HG03135 (cell line): ENCODE measurements at regions not wholly inside any gene's neighbourhood (a gene's known extent, or its start where the extent isn't known, plus 50 kb on each side); places are given as distances from the start of the nearest gene placed in this dataset.
A peak's percentile ranks its signal among the peaks of the same experiment; 100 is the strongest.

ENCODE experiments used
- ATAC-seq: cut with Tn5 transposase; IDR thresholded peaks from one replicate; pipeline ENCODE4 v1.9.1; 2021; ENCODE audit warnings: mild to moderate bottlenecking, moderate library complexity; ENCODE audit not compliant: unreplicated experiment

DNA sequence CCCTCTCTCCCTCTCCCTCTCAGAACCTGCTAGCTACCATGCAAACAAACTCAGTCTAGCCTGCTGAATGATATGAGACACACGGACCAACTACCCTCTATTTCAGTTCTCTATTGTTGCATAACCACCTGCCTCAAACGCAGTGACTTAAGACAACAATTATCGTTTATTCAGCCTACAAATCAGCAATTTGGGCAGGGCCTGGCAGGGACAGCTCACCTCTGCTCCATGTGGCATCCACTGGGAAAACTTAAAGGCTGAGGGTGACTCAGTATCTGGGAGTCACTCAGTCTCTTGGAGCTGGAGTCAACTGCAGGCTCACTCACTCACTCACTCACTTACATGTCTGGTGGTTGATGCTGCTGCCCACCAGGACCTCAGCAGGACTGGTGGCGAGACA lies 121.3 kb downstream of the SEC16B start:
- ATAC-seq: no peak

- no peak for ATAC-seq
Observed at GRCh38 chr1:177847843-177848242, 122.0 kb downstream of the SEC16B start.

- ATAC-seq: no peak
Observed at GRCh38 chr1:177838907-177839485, 130.9 kb downstream of the SEC16B start.

DNA sequence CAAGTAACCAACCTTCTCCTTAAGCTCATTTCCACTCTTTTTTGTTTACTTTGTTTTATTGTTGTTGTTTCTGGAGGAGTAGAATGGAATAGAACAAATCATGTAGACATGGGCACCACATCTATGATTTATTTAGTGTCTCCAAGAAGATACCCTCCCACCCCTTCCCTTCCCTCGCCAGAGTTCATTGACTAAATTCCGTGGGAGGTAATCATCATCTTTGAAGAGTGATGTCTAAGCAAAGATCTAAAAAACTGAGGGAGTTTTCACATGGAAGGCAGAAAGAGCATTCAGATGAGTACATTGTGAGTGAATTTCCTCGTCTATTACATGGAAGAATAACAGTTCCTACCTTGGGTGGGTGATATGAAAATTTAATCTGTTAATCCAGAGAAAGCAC lies 136.2 kb downstream of the SEC16B start:
- ATAC-seq: no peak

- ATAC-seq: no peak
Observed at GRCh38 chr1:177830531-177831135, 139.2 kb downstream of the SEC16B start.

DNA sequence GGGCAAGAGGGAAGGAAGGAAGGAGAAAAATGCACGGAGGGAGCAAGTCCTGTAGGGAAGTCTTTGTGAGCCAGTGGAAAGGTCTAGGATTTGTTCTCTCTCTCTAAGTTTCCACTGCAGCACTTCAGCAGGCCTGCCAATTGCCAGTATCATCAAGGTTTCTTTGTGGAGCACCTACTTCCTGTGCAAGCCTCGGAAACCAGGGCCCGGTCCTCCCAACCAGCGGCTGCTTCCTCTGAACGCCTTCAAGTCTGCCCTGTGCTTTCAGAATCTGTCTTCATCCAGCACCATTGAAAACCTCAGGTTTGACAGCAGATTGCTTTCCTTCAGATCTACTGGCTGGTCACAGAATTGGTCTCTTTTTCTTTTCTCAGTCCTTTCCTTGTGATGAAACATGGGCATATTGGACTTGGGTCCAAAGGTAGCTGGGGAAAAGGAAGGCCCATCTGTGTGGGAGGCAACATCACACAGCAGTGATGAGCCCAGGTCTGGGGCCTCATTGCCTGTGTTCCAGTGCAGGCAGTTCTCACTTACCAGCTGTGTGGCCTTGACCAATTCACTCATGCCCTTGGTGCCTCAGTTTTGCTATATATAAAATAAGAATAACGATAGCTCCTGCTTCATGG lies 144.5 kb downstream of the SEC16B start:
- no peak for ATAC-seq

GRCh38 chr1:177824508-177824982 lies 145.3 kb downstream of the SEC16B start:
- no peak for ATAC-seq

- no peak for ATAC-seq
Observed at GRCh38 chr1:177820213-177820612, 149.6 kb downstream of the SEC16B start.

DNA sequence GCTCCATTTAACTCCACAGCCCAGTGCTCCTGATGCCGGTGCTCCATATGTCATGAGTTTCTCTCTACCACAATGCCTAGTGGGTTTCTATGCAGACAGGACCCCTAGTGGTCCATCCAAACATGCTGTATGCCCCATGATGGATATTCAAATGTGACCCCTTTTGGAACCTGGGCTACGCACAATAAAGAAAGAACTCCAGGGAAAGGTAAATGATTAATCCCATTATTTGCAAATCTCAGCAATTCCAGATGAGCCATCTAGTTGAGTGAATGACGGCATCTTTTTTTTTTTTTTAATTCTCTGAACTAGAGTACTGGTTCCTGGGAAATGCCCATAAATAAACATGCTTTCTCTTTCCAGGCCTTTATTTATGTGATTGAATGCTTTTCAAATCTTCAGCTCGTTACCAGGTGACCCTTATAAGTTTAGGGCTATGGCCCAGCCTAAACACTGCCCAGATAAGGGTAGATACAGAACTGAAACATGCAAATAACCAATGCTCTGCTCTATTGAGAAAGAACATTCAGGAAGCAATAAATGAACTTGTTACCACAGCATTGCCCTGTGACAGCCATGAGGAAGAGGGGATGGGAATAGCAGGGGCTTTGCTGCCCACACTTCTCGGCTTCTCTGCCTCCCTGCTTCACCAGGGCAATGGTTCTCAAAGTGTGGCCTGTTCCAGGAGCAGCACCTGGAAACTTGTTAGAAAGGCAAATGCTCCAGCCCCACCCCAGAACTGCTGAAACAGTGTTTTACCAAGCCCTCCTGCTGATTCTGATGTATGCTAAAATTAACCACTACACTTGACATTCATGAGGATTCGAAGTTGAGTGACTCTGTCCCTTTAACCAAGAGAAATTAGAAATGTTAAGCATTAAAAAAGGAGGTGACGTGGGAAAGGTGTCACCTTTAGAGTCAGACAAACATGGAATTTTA lies 151.7 kb downstream of the SEC16B start:
- ATAC-seq: peak; percentile 97

GRCh38 chr1:177812650-177813049 lies 157.2 kb downstream of the SEC16B start:
- ATAC-seq: no peak

DNA sequence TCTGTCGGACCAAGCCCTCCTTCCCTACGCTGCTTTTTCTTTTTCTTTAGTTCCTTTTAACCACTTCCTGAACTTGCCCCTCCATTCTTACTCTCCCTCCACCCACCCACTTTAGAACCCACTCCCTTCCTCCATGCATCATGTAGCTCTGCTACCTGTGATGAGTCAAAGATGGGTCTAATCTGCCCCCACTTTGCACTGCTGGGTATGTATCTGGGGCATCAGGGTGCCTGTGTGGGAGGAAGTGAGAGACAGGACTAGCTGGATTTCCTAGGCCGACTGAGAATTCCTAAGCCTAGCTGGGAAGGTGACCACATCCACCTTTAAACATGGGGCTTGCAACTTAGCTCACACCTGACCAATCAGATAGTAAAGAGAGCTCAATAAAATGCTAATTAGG lies 157.7 kb downstream of the SEC16B start:
- no peak for ATAC-seq

DNA sequence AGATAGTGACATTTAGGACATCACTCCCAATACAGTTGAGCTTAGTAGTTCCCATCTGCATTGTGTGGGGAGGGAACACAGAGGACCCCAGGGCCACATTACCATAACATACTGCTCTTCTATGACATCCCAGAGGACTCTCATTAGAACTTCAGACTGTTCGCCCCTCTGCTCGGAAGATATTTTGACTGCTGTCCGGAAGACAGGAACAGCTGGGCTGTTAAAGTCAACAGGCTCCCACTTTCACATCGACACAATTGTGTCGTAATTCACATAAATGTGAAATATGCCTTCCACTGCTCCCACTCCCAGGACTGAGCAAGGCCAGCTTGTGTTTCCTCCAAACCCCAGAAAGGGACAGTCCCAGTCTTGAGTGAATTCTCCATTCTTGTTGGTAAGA lies 158.4 kb downstream of the SEC16B start:
- no peak for ATAC-seq

GRCh38 chr1:177809819-177810218 lies 160.0 kb downstream of the SEC16B start:
- ATAC-seq: peak; percentile 77

GRCh38 chr1:177802304-177802703 lies 167.6 kb downstream of the SEC16B start:
- ATAC-seq: no peak

DNA sequence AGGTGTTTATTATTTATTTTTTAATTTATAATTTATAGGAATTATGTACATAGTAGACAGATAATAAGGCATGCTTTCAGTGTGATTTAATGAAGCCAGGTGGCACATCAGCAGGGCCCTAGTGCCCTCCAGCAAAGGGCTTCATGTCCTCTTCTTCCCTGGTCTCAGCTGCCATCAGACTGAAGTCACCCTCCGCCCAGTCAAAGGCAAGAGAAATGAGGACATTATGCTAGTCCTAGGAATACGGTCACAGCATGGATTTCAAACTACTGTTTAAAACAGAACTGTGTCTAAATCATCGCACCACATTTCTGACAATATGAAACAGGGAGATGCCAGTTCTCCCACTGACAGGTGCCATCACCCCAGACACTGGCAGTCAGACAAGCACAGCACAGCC lies 168.1 kb downstream of the SEC16B start:
- no peak for ATAC-seq

GRCh38 chr1:177800400-177801088 lies 169.3 kb downstream of the SEC16B start:
- ATAC-seq: peak; percentile 75

GRCh38 chr1:177799746-177800145 lies 170.1 kb downstream of the SEC16B start:
- no peak for ATAC-seq

DNA sequence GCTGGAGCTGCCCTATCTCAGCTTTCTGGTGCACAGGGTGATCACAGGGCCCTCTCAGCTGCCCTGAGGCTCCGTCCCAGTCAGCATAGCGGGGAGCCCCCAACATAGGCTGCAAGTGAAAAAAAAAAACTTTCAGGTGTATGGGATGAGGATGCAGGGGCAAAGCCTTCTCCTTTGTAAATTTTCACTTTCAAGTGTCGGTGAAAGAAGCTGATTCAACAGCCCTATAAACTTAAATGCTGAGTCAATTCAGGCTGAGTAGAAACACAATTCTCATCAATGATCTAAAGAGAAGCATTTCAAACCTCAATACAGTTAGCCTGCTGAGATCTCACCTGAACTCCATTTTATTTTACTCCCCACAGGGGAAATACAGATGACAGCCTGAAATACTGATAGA lies 171.2 kb downstream of the SEC16B start:
- no peak for ATAC-seq

- ATAC-seq: no peak
Observed at GRCh38 chr1:177796561-177796960, 173.3 kb downstream of the SEC16B start.

DNA sequence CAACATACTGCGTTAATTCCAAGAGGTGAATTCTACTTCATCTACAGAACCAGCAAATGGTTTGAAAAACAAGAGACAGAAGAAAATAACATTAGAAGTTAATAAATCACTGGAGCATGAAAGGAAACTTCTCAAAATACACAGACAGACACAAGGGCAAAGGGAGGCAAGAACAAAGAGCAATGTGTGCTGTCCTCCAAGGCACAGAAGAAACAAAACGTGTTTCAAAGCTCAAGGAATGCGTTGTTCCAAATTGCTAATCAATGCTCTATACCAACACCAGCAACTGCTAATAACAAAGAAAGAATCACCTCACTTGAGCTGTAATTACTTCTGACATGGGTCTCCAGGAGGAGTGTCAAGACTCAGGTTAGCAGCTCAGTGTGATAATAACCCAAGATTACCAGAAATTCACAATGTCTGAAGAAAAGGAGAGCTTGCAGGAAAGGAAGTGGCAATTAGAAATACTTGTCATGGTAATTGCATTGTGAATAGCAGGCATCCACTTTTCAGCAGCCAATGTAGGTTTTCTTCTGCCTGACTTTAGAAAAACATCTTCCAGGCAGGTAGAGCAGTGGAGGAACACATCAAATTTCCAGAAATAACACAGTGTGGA lies 175.4 kb downstream of the SEC16B start:
- no peak for ATAC-seq
